Erythroblast (primary cell): ENCODE measurements at regions not wholly inside any gene's neighbourhood (a gene's known extent, or its start where the extent isn't known, plus 50 kb on each side); places are given as distances from the start of the nearest gene placed in this dataset.

Experiments
- GATA1 ChIP-seq: IDR thresholded peaks from 2 replicates; pipeline ENCODE4 v1.6.1; 2011; ENCODE audit warnings: low read depth, mild to moderate bottlenecking, control low read depth, low read length, moderate library complexity
- POLR2A ChIP-seq: IDR thresholded peaks from 2 replicates; pipeline ENCODE4 v1.6.1; 2011; ENCODE audit warnings: mild to moderate bottlenecking, low read length

DNA sequence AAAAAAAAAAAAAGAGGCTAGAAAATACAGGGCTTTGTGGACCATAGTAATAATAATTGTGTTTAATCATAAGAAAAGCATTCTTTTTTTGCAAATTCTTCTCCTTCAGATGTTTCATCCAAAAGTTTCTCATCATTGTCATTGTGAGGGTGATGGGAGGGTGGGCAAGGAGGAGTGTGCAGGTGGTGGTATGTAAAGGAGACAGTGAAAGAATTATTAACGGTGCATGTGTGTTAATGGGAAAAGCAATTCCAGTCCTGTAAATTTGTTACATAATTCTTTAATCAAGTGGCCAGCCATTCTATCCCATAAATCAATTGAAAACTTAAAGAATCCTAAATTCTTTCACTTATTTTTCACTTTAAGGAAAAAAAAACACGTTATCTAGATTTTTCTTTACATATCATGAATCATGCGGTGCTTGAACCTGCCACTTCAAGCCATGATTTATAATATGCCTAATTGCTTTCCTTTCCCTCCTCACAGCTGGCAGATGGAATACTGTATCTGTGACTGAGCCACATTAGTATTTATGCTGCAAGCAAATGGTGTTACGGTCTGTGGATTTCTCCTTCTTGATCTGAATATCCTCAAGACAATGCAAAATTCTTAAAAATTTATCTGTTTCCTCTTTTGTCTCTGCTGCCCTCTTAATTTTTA, 318.5 kb downstream of the JRKL start:
- no peak for TF ChIP-seq POLR2A
- no peak for TF ChIP-seq GATA1
